CD14-positive monocyte (primary cell): ENCODE measurements at regions not wholly inside any gene's neighbourhood (a gene's known extent, or its start where the extent isn't known, plus 50 kb on each side); places are given as distances from the start of the nearest gene placed in this dataset.

Experiments
- DNase-seq, 3 donors: peaks; one replicate each; pipeline ENCODE4 v3.0.0-alpha.2; 2011 to 2022
- H2AFZ ChIP-seq: 2 replicates; pipeline ENCODE4 v1.6.0; 2012; ENCODE audit warnings: mild to moderate bottlenecking, low read depth, low read length, inconsistent platforms; ENCODE audit not compliant: insufficient read depth, poor library complexity, severe bottlenecking
- H3K27ac ChIP-seq, 2 donors: 1 replicate in 1 of 2; 2 replicates in 1 of 2; pipeline ENCODE4 v1.5.1; 2012 to 2013; ENCODE audit warnings: low read length in 2 of 2, control low read depth in 1 of 2, inconsistent platforms in 1 of 2, low read depth in 1 of 2, mild to moderate bottlenecking in 1 of 2
- H3K27me3 ChIP-seq, 2 donors: one replicate each; pipeline versions ENCODE4 v1.6.0 to v1.6.1; 2011 to 2013; ENCODE audit warnings: low read length in 2 of 2; ENCODE audit not compliant: control insufficient read depth in 2 of 2, insufficient read depth in 2 of 2
- H3K36me3 ChIP-seq, 2 donors: replicated peaks in 1 of 2; 1 replicate in 1 of 2; 2 replicates in 1 of 2; pipeline versions ENCODE4 v1.5.1 to v1.6.1; 2012 to 2013; ENCODE audit warnings: low read length in 2 of 2, control low read depth in 1 of 2, inconsistent platforms in 1 of 2, mild to moderate bottlenecking in 1 of 2; ENCODE audit not compliant: insufficient read depth in 2 of 2, control insufficient read depth in 1 of 2
- H3K4me1 ChIP-seq, 2 donors: 1 replicate in 1 of 2; 2 replicates in 1 of 2; pipeline versions ENCODE4 v1.5.1 to v1.6.1; 2012 to 2013; ENCODE audit warnings: low read length in 2 of 2, control low read depth in 1 of 2, inconsistent platforms in 1 of 2, mild to moderate bottlenecking in 1 of 2, moderate library complexity in 1 of 2; ENCODE audit not compliant: insufficient read depth in 2 of 2, control insufficient read depth in 1 of 2
- H3K4me2 ChIP-seq: replicated peaks from 2 replicates; pipeline ENCODE3; 2012; ENCODE audit warnings: low read length, moderate library complexity, mild to moderate bottlenecking; ENCODE audit not compliant: poor library complexity, severe bottlenecking; ENCODE audit errors: extremely low read depth
- H3K4me3 ChIP-seq, 3 experiments: fragments of 200-600 bp in 1 of 3; sonication (generic) in 1 of 3; replicated peaks in 1 of 3; 1 replicate in 2 of 3; 2 replicates in 1 of 3; pipeline ENCODE4 v1.5.1; 2011 to 2013; ENCODE audit warnings: low read length in 3 of 3, mild to moderate bottlenecking in 3 of 3, control low read depth in 2 of 3, low read depth in 2 of 3, inconsistent platforms in 1 of 3, moderate library complexity in 1 of 3
- H3K79me2 ChIP-seq: 2 replicates; pipeline ENCODE4 v1.6.0; 2012; ENCODE audit warnings: mild to moderate bottlenecking, control low read depth, inconsistent platforms, low read length, moderate library complexity; ENCODE audit not compliant: insufficient read depth
- H3K9ac ChIP-seq: 2 replicates; pipeline ENCODE4 v1.6.0; 2017; ENCODE audit warnings: low read length, mild to moderate bottlenecking; ENCODE audit not compliant: insufficient read depth, poor library complexity, severe bottlenecking
- H3K9me3 ChIP-seq, 2 donors: replicated peaks in 1 of 2; 1 replicate in 1 of 2; 2 replicates in 1 of 2; pipeline versions ENCODE4 v1.5.1 to v1.6.1; 2012 to 2013; ENCODE audit warnings: low read length in 2 of 2, control low read depth in 1 of 2; ENCODE audit not compliant: control insufficient read depth in 1 of 2, insufficient read depth in 1 of 2
- H4K20me1 ChIP-seq: 2 replicates; pipeline ENCODE4 v1.6.0; 2012; ENCODE audit warnings: mild to moderate bottlenecking, low read length, control low read depth, moderate library complexity; ENCODE audit not compliant: insufficient read depth
- H3K27ac Mint-ChIP-seq, 7 donors: one replicate each; pipeline ENCODE4 v1.8.0; 2020; ENCODE audit warnings: mild to moderate bottlenecking in 7 of 7, mixed read lengths in 7 of 7, moderate library complexity in 6 of 7, inconsistent platforms in 2 of 7
- H3K27me3 Mint-ChIP-seq, 3 donors: one replicate each; pipeline ENCODE4 v1.8.0; 2021 to 2022; ENCODE audit warnings: low read depth in 3 of 3, mild to moderate bottlenecking in 3 of 3, mixed read lengths in 3 of 3, moderate library complexity in 3 of 3, inconsistent platforms in 1 of 3
- H3K36me3 Mint-ChIP-seq, 2 donors: one replicate each; pipeline ENCODE4 v1.8.0; 2020; ENCODE audit warnings: mixed read lengths in 2 of 2, inconsistent platforms in 1 of 2, mild to moderate bottlenecking in 1 of 2
- H3K4me1 Mint-ChIP-seq: one replicate; pipeline ENCODE4 v1.8.0; 2020; ENCODE audit warnings: mild to moderate bottlenecking, mixed read lengths
- H3K4me3 Mint-ChIP-seq, 2 donors: one replicate each; pipeline ENCODE4 v1.8.0; 2020; ENCODE audit warnings: mild to moderate bottlenecking in 2 of 2, mixed read lengths in 2 of 2, moderate library complexity in 1 of 2
- H3K9me3 Mint-ChIP-seq, 7 donors: one replicate each; pipeline ENCODE4 v1.8.0; 2020 to 2022; ENCODE audit warnings: mixed read lengths in 7 of 7, mild to moderate bottlenecking in 6 of 7, moderate library complexity in 6 of 7, inconsistent platforms in 2 of 7
- WGBS: methylation state at CpG from one replicate; pipeline ENCODE4 v1.1.5; 2013; ENCODE audit warnings: missing lambda C conversion rate; ENCODE audit not compliant: insufficient coverage; 5-methylcytosine and 5-hydroxymethylcytosine counted together
- intact Hi-C, 2 donors: fragments of 100-400 bp; cut with micrococcal nuclease; formaldehyde crosslinking; loops; one replicate each; pipeline versions ENCODE4 v1.15.0 to v1.15.1; 2023
- TF ChIP-seq, protein P1 (sequence below): fragments of 200-600 bp; IDR thresholded peaks from one replicate; pipeline ENCODE4 v1.8.0; 2022; ENCODE audit warnings: antibody characterized with exemption, mild to moderate bottlenecking

DNA sequence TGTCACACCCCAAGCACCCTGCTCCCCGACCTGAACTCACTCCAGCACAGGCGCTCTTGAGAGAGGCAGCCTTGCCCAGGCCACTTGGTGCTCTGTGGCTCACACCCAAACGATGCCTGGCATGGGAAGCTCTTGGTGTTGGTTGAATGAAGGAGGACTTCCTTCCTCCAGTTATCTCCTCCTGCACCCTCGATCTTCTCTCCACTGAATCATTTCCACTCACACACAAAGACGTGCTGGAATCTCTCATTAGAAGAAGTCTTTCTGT, 90.5 kb upstream of the TRIM2 start:
- H3K4me1 Mint-ChIP-seq, result peaks cover 14% of the 10 kb centered on the region
- Histone ChIP-seq H3K4me2 (no peak overlapping the region), H3K27ac (no peak overlapping the region), H2AFZ (peak overlapping the region; percentile 51), H3K79me2 (no peaks in the 10 kb centered on the region), H3K4me3 (no peak overlapping the region), H3K9me3 (no peaks in the 10 kb centered on the region), H3K36me3 (no peaks in the 10 kb centered on the region), H3K9ac (no peak overlapping the region), H3K4me1 (peaks cover 6 to 19% of the 10 kb centered on the region in 2 donors), H4K20me1 (no peaks in the 10 kb centered on the region), H3K27me3 (no peaks in the 10 kb centered on the region)
- no peaks in the 10 kb centered on the region for H3K36me3 Mint-ChIP-seq
- WGBS, result 11% methylated on average over 2 of the region's 5 CpGs
- no peaks in the 10 kb centered on the region for H3K9me3 Mint-ChIP-seq
- peaks cover 1 to 5% (median 2%) of the 10 kb centered on the region in 3 donors for H3K27me3 Mint-ChIP-seq
- intact Hi-C loops, result no loop called here
- DNase-seq, result no peak
- H3K27ac Mint-ChIP-seq, result no peak overlapping the region
- no peak overlapping the region for H3K4me3 Mint-ChIP-seq
- TF ChIP-seq, protein P1, sequence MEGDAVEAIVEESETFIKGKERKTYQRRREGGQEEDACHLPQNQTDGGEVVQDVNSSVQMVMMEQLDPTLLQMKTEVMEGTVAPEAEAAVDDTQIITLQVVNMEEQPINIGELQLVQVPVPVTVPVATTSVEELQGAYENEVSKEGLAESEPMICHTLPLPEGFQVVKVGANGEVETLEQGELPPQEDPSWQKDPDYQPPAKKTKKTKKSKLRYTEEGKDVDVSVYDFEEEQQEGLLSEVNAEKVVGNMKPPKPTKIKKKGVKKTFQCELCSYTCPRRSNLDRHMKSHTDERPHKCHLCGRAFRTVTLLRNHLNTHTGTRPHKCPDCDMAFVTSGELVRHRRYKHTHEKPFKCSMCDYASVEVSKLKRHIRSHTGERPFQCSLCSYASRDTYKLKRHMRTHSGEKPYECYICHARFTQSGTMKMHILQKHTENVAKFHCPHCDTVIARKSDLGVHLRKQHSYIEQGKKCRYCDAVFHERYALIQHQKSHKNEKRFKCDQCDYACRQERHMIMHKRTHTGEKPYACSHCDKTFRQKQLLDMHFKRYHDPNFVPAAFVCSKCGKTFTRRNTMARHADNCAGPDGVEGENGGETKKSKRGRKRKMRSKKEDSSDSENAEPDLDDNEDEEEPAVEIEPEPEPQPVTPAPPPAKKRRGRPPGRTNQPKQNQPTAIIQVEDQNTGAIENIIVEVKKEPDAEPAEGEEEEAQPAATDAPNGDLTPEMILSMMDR, result no peak

DNA sequence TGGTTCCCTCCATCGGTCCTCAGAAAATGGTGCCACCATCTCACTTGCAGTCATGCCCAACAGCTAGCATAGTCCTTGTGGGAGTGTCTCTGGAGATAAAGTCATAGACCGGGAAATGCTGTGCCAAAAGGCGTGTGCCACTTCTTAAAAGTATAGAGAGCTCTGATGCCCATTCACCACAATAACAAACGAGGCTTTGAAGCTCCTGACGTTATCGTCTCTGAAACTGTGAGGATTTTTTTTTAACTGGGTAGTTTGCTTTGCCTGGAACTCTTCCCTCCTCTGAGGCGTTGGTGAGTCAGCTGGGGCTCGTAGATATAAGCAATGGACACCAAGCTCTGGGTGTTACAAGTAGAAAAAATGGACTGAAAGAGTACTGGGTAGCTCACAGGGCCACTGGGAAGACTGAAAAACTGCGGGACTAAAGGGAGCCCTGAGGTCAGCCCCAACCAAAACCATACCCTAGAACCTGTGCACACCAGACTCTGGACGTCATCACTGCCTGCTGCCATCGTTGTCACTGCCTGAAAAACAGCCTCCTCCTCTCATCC, 89.4 kb upstream of the TRIM2 start:
- no peak for DNase-seq
- no peak overlapping the region for H2AFZ ChIP-seq

More for the DNA sequence above, 89.4 kb upstream of the TRIM2 start:
- Mint-ChIP-seq H3K36me3 (no peaks in the 10 kb centered on the region), H3K27ac (peak overlapping the region in 1 of 7 donors; percentile 51), H3K9me3 (no peaks in the 10 kb centered on the region), H3K4me3 (no peak overlapping the region), H3K27me3 (peaks cover 1 to 2% (median 2%) of the 10 kb centered on the region in 3 donors), H3K4me1 (peaks cover 14% of the 10 kb centered on the region)
- Histone ChIP-seq H4K20me1 (no peaks in the 10 kb centered on the region), H3K36me3 (no peaks in the 10 kb centered on the region), H3K9me3 (no peaks in the 10 kb centered on the region), H3K27ac (no peak overlapping the region), H3K4me2 (no peak overlapping the region), H3K4me3 (no peak overlapping the region), H3K4me1 (peaks cover 6 to 19% of the 10 kb centered on the region in 2 donors), H3K79me2 (no peaks in the 10 kb centered on the region), H3K9ac (no peak overlapping the region), H3K27me3 (no peaks in the 10 kb centered on the region)
- WGBS, result 100% methylated on average over 1 of the region's 11 CpGs
- intact Hi-C loops, result no loop called here
- TF ChIP-seq, protein P1, result no peak
